Eye (tissue), 1 donor: ENCODE measurements at regions not wholly inside any gene's neighbourhood (a gene's known extent, or its start where the extent isn't known, plus 50 kb on each side); places are given as distances from the start of the nearest gene placed in this dataset.
A peak's percentile ranks its signal among the peaks of the same experiment; 100 is the strongest.

Experiments used
- DNase-seq: peaks from one replicate; pipeline ENCODE4 v3.0.0-alpha.2; 2015

- no peak for DNase-seq
Observed at GRCh38 chr6:160911949-160912348, 79.6 kb upstream of the MAP3K4 start.

GRCh38 chr6:160912411-160912810, 79.2 kb upstream of the MAP3K4 start:
- no peak for DNase-seq

- no peak for DNase-seq
Observed at GRCh38 chr6:160917572-160917971, 74.0 kb upstream of the MAP3K4 start.

- DNase-seq, result no peak
Observed at GRCh38 chr6:160919723-160920440, 71.7 kb upstream of the MAP3K4 start.

- DNase-seq, result no peak
Observed at GRCh38 chr6:160921095-160921494, 70.5 kb upstream of the MAP3K4 start.

- DNase-seq, result no peak
Observed at GRCh38 chr6:160926281-160927276, 65.0 kb upstream of the MAP3K4 start.

GRCh38 chr6:160927416-160927815, 64.2 kb upstream of the MAP3K4 start:
- DNase-seq, result no peak

- no peak for DNase-seq
Observed at GRCh38 chr6:160929361-160929760, 62.2 kb upstream of the MAP3K4 start.

GRCh38 chr6:160929831-160930230, 61.7 kb upstream of the MAP3K4 start:
- DNase-seq, result no peak

GRCh38 chr6:160930547-160931377, 60.8 kb upstream of the MAP3K4 start:
- peak; percentile 92 for DNase-seq

GRCh38 chr6:160931378-160932310, 59.9 kb upstream of the MAP3K4 start:
- DNase-seq, result no peak

GRCh38 chr6:160933256-160933655, 58.3 kb upstream of the MAP3K4 start:
- peak; percentile 18 for DNase-seq

GRCh38 chr6:160934157-160934556, 57.4 kb upstream of the MAP3K4 start:
- no peak for DNase-seq

GRCh38 chr6:160940197-160940596, 51.4 kb upstream of the MAP3K4 start:
- DNase-seq, result no peak
